Fibroblast of mammary gland (primary cell): ENCODE measurements at regions not wholly inside any gene's neighbourhood (a gene's known extent, or its start where the extent isn't known, plus 50 kb on each side); places are given as distances from the start of the nearest gene placed in this dataset.
A peak's percentile ranks its signal among the peaks of the same experiment; 100 is the strongest.

Experiments
- DNase-seq: peaks from one replicate; pipeline ENCODE4 v3.0.0-alpha.2; 2010; ENCODE audit warnings: low read depth
- H3K4me3 ChIP-seq: 2 replicates; pipeline ENCODE4 v1.5.1; 2011; ENCODE audit warnings: low read depth, mild to moderate bottlenecking, low read length, moderate library complexity; ENCODE audit not compliant: control insufficient read depth
- CTCF ChIP-seq: conservative IDR thresholded peaks from 2 replicates; pipeline ENCODE4 v1.5.1; 2011; ENCODE audit warnings: low read depth, low read length, inconsistent platforms; ENCODE audit not compliant: control insufficient read depth, insufficient read depth

DNA sequence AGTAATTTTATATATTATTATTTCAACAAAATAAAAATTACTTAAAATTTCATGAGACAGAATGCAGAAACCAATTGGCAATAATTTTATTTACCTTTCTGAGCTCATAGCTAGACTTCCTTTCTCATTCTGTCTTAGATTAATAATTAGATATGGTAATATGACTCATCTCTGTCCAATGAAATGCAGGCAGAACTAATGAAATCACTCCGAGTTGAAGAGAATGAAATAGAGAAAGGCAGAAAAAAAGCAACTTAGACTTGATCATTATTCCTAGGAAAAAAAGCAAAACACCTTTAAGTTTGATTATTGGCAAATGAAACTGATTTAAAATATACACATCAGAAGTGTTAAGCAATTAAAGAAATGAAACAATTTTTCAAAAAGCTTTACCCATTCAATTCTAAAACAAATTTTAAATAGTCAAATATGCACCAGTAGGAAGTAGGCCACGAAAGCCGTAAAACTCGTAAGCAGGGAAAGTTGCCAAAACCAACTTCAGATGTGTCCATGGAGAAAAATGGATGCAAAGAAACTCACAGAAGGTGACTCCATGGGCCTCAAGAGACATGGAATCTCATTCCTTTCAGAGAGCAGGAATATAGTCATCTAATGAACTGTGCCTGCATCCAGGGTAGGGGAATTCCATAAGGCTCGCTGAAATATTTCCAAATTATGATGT is 293.8 kb upstream of the RGS17 start:
- no peak overlapping the region for H3K4me3 ChIP-seq
- no peak for TF ChIP-seq CTCF
- DNase-seq: peak; percentile 3

- H3K4me3 ChIP-seq: no peak overlapping the region
- TF ChIP-seq CTCF: no peak
- no peak for DNase-seq
Observed at GRCh38 chr6:153412519-153412918, 281.4 kb upstream of the RGS17 start.

GRCh38 chr6:153411070-153411648 is 280.1 kb upstream of the RGS17 start:
- no peak for TF ChIP-seq CTCF
- no peak for DNase-seq

DNA sequence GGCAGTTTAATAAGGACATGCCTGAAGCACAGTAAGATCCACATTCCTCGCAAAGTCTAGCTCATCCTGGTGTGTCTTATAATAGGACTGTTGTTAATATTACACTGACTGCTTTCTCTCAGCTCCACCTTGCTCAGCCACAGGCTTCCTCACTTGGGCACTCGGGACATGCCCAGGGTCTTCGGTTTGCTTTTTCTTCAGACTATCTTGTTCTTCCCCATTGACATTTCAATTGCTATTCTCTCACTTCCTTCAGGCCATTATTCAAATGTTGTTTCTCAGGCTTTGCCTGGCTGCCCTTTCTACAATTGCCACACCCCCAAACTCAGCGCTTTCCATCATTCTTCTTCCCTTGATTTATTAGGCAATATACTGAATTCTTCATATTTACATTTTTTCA is 274.8 kb upstream of the RGS17 start:
- no peak for TF ChIP-seq CTCF
- H3K4me3 ChIP-seq: no peak overlapping the region
- no peak for DNase-seq

More at GRCh38 chr6:153411070-153411648, 280.1 kb upstream of the RGS17 start:
- H3K4me3 ChIP-seq: no peak overlapping the region

DNA sequence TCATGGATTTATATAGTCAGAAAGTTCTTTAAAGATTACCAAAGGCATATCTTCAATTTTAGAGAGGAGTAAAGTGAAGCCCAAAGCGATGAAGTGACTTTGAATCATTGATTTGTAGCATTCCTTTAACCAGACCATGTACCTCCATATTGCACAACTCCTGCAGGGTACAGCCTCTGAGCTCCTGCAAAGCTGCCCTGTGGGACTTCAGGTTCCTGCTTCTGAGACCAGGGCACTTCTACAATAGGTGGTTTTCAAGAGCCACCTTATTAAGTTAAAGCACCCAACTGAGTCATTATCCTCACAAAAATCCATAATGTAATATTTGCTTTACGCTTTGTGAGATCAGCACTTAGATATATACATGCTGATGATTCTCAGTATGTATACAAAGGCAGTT is 270.7 kb upstream of the RGS17 start:
- DNase-seq: no peak
- TF ChIP-seq CTCF: no peak
- H3K4me3 ChIP-seq: no peak overlapping the region

GRCh38 chr6:153392156-153392555 is 261.1 kb upstream of the RGS17 start:
- peak; percentile 3 for DNase-seq
- TF ChIP-seq CTCF: no peak
- H3K4me3 ChIP-seq: no peak overlapping the region
